ENCODE measurements at regions not wholly inside any gene's neighbourhood (a gene's known extent, or its start where the extent isn't known, plus 50 kb on each side); places are given as distances from the start of the nearest gene placed in this dataset.
"Not testable (repeated sequence)": the region's sequence is repeated elsewhere in the genome, so short reads cannot be mapped to it uniquely, and the experiment has no call there.

DNA sequence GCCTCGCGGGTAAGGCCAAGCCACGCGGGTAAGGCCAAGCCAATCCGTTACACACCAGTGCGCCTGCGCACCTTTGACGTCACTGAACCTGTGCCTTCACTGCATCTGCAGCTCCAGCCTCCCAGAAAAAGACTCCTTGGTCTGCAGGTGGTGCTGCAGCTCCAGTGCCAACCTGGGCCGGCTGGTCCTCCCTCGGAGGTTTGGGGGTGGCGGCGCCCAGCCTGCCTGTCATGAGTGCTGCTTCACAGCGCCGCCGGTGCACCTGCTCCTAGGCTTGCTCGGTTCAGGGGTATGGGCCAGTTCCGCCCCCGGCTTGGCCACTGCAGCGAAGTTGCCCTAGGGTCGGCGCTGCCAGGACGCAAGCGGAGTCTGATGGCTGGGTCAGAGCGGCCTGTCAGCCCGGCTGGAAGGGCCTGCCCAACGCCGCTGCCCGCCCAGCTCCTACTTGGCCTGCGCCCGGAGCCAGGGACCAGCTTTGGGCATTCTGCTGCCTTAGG, 146.6 kb downstream of the USP22 start:
- no peak for DNase-seq (ENCODE audit: low read depth in 4 of 4, low spot score in 3 of 4)

DNA sequence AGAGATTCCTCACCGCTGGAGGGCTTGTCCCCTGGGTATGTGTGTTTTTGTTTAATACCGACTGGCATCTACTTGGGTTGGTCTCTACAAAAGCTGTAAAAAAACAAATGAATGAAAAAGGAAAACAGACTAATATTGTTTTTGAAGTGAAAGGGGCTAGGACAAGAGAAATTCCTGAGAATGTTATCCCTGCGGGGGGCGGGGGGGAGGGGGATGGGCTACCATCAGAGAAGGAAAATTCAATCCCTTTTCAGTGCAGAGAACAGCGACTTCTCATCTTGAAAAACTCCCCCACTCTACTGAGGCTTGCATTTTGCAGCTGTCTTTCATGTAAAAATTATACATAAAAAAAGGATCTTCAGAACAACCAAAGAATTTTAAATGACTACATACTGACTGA, 144.1 kb downstream of the USP22 start:
- not testable (repeated sequence) for DNase-seq (ENCODE audit: low read depth in 4 of 4, low spot score in 3 of 4)

- DNase-seq (ENCODE audit: low read depth in 4 of 4, low spot score in 3 of 4), result not testable (repeated sequence)
Measured at GRCh38 chr17:20902496-20902895, 140.3 kb downstream of the USP22 start.

DNA sequence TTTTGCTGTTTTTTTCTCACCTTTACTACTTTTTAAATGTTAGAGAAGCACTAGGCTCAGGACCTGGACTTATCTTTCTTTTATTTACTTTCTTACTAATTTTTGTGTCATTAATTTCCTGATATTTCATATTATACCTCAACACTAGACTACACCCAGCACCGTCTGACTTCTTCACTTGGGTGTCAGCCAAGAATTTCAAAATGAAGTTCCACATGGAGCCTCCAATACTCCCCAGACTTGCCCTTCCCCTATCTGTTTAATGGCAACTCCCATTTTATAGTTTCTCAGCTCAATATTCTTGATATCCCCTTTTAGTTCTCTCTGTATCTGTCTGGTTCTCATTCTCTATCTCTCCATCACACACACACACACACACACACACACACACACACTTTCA, 139.3 kb downstream of the USP22 start:
- DNase-seq (ENCODE audit: low read depth in 4 of 4, low spot score in 3 of 4), result not testable (repeated sequence)

DNA sequence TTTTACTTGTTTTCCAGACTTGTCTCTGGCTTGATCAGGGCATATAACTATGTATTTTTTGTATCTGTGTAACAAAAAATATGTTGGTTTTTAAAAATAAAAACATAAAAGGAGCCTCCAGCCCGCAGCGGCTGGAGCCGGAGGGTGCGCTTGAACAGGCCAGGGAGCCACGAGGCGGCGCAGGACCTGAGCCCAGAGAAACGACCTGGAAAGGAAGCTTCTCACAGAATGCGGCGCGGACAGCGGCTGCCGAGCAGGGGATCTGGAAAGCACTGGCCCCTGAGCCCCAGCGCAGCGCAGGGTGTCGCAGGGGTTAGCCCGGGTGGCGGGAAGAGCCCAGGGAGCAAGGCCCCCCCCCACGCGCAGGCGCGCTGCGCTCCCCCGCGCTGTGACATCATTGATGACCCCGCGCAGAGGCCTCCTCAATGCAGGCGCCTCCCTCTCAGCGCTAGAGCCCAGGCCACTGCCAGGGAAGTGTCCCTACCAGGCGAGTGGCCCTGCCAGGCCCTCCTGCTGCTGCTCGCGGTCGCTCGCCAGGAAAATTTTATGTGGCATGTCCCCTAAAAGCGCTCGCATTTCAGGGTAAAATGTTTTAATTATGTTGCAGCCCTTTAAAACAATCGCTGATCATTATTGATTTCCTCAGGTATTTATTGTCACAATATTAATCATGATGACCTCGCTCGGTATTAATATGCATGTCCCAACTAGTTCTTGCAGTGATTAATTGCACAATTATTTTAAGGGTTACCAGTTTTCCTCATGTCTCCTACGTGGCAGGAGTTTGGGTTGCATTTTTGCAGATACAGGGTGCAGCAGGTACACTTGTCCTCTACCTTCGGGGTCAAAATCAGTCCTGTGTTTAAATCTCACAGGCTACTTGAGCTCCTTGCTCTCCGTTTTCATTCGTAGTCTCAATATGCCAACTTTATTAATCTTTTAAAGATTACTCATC, 134.2 kb downstream of the USP22 start:
- DNase-seq (ENCODE audit: low read depth in 4 of 4, low spot score in 3 of 4), result peak; percentile 70 to 75 (median 73)

DNA sequence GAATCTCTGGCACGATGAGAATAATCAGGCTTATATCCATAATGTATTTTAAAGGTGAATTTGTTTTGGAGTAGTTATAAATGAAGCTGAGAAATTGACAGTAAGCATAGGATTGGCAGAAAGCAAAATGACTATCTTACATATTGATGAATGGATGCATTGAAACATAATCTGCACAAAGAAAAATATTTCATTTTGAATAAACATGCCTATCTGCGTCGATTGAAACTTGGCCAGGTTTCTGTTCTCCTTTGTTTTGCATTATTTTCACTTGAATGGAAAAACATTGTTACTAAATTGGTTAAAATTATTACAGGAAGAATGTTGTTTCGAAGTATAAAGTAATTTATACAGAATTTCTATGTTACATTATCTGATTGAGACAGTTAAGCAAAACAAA, 128.2 kb downstream of the USP22 start:
- DNase-seq (ENCODE audit: low read depth in 4 of 4, low spot score in 3 of 4), result no peak

- no peak for DNase-seq (ENCODE audit: low read depth in 4 of 4, low spot score in 3 of 4)
Measured at GRCh38 chr17:20916383-20916782, 126.4 kb downstream of the USP22 start.

DNA sequence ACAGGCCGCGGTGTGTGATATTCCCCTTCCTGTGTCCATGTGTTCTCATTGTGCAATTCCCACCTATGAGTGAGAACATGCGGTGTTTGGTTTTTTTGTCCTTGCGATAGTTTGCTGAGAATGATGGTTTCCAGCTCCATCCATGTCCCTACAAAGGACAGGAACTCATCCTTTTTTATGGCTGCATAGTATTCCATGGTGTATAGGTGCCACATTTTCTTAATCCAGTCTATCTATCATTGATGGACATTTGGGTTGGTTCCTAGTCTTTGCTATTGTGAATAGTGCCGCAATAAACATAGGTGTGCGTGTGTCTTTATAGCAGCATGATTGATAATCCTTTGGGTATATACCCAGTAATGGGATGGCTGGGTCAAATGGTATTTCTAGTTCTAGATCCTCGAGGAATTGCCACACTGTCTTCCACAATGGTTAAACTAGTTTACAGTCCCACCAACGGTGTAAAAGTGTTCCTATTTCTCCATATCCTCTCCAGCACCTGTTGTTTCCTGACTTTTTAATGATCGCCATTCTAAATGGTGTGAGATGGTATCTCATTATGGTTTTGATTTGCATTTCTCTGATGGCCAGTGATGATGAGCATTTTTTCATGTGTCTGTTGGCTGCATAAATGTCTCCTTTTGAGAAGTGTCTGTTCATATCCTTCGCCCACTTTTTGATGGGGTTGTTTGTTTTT, 125.1 kb downstream of the USP22 start:
- not testable (repeated sequence) for DNase-seq (ENCODE audit: low read depth in 4 of 4, low spot score in 3 of 4)

- DNase-seq (ENCODE audit: low read depth in 4 of 4, low spot score in 3 of 4), result no peak
Measured at GRCh38 chr17:20920095-20920814, 122.6 kb downstream of the USP22 start.

DNA sequence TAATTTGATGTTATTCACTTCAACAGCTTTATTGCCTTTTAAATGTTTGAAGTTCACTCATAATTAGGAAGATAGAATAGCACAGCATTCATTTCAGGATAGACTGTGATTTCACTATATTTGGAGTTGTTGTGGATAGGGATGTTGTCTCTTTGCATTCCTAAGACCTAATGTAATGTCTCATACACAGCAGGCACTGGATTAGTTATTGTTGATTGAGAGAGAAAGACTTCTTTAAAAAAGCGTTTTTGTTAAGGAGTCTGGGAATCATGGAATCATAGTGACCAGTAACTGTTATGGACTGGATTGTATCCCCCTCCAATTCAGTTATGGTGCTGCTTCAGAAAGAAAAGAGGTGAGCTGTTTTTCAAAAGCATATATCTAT, 122.0 kb downstream of the USP22 start:
- DNase-seq (ENCODE audit: low read depth in 4 of 4, low spot score in 3 of 4), result no peak

DNA sequence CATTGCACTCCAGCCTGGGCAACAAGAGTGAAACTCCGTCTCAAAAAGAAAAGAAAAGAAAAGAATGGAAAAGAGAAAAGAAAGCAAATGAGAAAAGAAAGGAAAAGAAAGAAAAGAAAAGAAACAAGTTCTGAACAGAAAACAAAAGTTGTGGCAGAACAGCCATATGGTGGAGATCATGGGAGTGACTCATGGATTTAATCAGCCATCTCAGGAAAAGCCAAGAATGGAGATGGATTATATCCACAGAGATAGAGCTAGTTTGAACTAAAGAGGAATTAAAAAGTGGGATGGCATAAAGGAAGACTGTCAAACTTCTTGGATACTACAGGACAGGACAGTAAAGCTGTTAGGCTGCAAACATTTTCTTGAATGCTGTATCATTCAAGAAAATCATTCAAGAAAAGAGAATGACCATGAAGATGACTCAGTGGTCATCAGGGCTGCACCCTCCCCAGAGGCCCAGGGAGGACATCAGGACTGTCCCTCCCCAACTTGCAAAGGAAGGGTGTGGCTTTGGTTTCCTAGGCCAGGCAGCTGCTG, 120.6 kb downstream of the USP22 start:
- no peak for DNase-seq (ENCODE audit: low read depth in 4 of 4, low spot score in 3 of 4)

DNA sequence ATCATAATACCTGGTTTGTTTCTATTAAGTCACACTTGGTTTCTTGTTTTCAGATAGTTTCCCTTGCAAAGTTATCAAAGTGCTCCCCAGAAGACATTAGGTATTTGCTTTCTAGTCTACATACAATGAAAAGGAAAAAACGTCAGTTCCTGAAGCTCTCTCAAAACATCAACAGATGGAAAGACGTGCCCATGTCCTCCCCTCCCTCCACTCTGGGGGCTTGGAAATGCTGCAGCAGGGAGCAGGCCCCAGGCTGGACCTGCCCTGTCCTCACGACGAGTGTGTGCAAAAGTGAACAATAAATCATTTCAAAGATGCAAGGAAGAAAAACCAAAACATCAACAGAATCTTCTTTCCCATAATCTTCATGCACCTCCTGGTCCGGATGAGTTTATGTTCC, 118.5 kb downstream of the USP22 start:
- no peak for DNase-seq (ENCODE audit: low read depth in 4 of 4, low spot score in 3 of 4)

- no peak for DNase-seq (ENCODE audit: low read depth in 4 of 4, low spot score in 3 of 4)
Measured at GRCh38 chr17:20925091-20925490, 117.7 kb downstream of the USP22 start.

- DNase-seq (ENCODE audit: low read depth in 4 of 4, low spot score in 3 of 4), result no peak
Measured at GRCh38 chr17:20925954-20926353, 116.9 kb downstream of the USP22 start.

- no peak for DNase-seq (ENCODE audit: low read depth in 4 of 4, low spot score in 3 of 4)
Measured at GRCh38 chr17:20926532-20926931, 116.3 kb downstream of the USP22 start.

DNA sequence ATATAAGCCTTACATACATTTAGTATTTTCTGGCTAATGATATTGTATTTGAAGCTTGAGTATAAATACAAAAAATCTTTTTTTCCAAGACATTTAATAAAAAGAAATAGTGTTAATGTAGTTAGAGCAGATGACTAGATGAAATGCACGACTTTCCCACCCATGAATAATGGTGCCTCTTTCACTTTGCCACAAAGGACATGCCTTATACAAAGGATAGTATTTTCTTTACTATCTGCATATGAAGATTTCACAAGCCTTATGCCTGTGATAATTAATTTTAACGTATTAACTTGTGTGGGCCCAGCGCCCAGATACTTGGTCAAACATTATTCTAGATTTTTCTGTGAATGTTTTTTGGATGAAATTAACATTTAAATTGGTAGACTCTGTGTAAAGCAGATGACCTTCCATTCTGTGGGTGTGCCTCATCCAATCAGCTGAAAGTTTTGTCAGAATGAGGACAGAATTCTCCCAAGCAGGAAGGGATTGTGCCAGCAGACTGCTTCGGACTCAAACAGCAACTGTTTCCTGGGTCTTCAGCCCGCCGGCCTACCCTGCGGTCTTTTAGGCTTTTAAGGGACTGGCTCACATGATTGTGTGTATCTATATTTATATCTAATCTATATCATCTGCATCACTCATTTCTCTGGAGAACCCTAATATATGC, 115.4 kb downstream of the USP22 start:
- DNase-seq (ENCODE audit: low read depth in 4 of 4, low spot score in 3 of 4), result no peak

GRCh38 chr17:20929334-20929733, 113.5 kb downstream of the USP22 start:
- DNase-seq (ENCODE audit: low read depth in 4 of 4, low spot score in 3 of 4), result no peak

DNA sequence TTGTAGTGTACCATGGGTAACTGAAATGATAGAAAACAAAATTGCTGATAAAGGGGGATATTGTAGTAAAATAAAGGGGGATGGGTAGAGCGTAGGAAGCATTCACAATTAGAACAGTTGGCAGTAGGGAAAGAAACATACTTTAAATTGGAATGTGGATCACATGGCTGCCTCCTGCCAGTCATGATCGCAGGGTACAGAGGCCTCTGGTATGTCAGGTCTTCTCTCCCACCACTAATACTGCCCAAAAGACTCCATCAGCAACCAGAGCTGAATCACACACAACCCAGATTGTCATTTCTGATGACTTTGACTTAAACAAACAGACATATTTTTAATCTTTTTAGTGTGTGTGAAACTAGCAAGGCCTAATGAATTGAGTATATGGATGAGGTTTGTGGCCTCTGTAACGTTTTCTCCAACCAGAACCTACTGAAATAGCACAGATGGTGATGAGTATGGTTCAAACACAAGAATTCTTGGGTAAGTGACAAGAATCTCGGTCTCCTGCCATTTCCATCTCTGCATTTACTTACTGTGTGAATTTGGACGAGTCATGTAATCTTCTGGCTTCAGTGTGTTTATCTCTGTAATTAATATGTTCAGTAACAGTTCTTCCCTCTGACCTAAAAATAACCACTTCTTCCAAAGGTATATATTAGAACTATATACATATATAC, 112.6 kb downstream of the USP22 start:
- DNase-seq (ENCODE audit: low read depth in 4 of 4, low spot score in 3 of 4), result no peak

DNA sequence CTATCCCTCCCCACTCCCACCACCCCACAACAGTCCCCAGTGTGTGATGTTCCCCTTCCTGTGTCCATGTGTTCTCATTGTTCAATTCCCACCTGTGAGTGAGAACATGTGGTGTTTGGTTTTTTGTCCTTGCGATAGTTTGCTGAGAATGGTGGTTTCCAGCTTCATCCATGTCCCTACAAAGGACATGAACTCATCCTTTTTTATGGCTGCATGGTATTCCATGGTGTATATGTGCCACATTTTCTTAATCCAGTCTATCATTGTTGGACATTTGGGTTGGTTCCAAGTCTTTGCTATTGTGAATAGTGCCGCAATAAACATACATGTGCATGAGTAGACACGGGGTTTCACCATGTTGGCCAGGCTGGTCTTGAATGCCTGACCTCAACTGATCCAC, 109.8 kb downstream of the USP22 start:
- not testable (repeated sequence) for DNase-seq (ENCODE audit: low read depth in 4 of 4, low spot score in 3 of 4)

- DNase-seq (ENCODE audit: low read depth in 4 of 4, low spot score in 3 of 4), result no peak
Measured at GRCh38 chr17:20934288-20934687, 108.5 kb downstream of the USP22 start.

All from left renal pelvis (tissue), 4 donors.